Renal cortex interstitium (tissue), 11 donors: ENCODE measurements at regions not wholly inside any gene's neighbourhood (a gene's known extent, or its start where the extent isn't known, plus 50 kb on each side); places are given as distances from the start of the nearest gene placed in this dataset.
"Not testable (repeated sequence)": the region's sequence is repeated elsewhere in the genome, so short reads cannot be mapped to it uniquely, and the experiment has no call there.

Experiments used
- DNase-seq, 11 donors: peaks; one replicate each; pipeline ENCODE4 v3.0.0-alpha.2; 2013; ENCODE audit warnings: low read depth in 9 of 11, low spot score in 4 of 11; ENCODE audit errors: extremely low read depth in 1 of 11

GRCh38 chr5:91245871-91246270 lies 137.2 kb downstream of the ARRDC3 start:
- no peak for DNase-seq

- no peak for DNase-seq
Measured at GRCh38 chr5:91245074-91245452, 138.1 kb downstream of the ARRDC3 start.

- DNase-seq, result no peak
Measured at GRCh38 chr5:91244380-91245073, 138.6 kb downstream of the ARRDC3 start.

- no peak for DNase-seq
Measured at GRCh38 chr5:91243852-91244251, 139.3 kb downstream of the ARRDC3 start.

- no peak for DNase-seq
Measured at GRCh38 chr5:91243286-91243685, 139.8 kb downstream of the ARRDC3 start.

GRCh38 chr5:91241460-91241859 lies 141.7 kb downstream of the ARRDC3 start:
- DNase-seq, result not testable (repeated sequence)

- no peak for DNase-seq
Measured at GRCh38 chr5:91240175-91240574, 142.9 kb downstream of the ARRDC3 start.

GRCh38 chr5:91235271-91235694 lies 147.8 kb downstream of the ARRDC3 start:
- DNase-seq, result no peak

- no peak for DNase-seq
Measured at GRCh38 chr5:91232523-91232922, 150.6 kb downstream of the ARRDC3 start.

- DNase-seq, result no peak
Measured at GRCh38 chr5:91229031-91229727, 153.9 kb downstream of the ARRDC3 start.

GRCh38 chr5:91228188-91228587 lies 154.9 kb downstream of the ARRDC3 start:
- no peak for DNase-seq

GRCh38 chr5:91225848-91226686 lies 157.1 kb downstream of the ARRDC3 start:
- DNase-seq, result peak in 1 of 11 donors; percentile 30

- DNase-seq, result no peak
Measured at GRCh38 chr5:91224969-91225368, 158.1 kb downstream of the ARRDC3 start.

GRCh38 chr5:91224456-91224855 lies 158.7 kb downstream of the ARRDC3 start:
- no peak for DNase-seq

GRCh38 chr5:91223886-91224285 lies 159.2 kb downstream of the ARRDC3 start:
- no peak for DNase-seq

- no peak for DNase-seq
Measured at GRCh38 chr5:91222482-91222881, 160.6 kb downstream of the ARRDC3 start.

- DNase-seq, result no peak
Measured at GRCh38 chr5:91221917-91222316, 161.2 kb downstream of the ARRDC3 start.

GRCh38 chr5:91219803-91220371 lies 163.2 kb downstream of the ARRDC3 start:
- DNase-seq, result no peak

- peak in 1 of 11 donors; percentile 8 for DNase-seq
Measured at GRCh38 chr5:91219091-91219802, 163.9 kb downstream of the ARRDC3 start.
